Neural progenitor cell (in vitro differentiated cells): ENCODE measurements at regions not wholly inside any gene's neighbourhood (a gene's known extent, or its start where the extent isn't known, plus 50 kb on each side); places are given as distances from the start of the nearest gene placed in this dataset.

ENCODE experiments used
- DNase-seq: peaks from one replicate; pipeline ENCODE4 v3.0.0-alpha.2; 2016; ENCODE audit warnings: low spot score
- H2AFZ ChIP-seq: fragments of 200-600 bp; sonication (generic); replicated peaks from 2 replicates; pipeline ENCODE4 v1.6.1; 2016; ENCODE audit warnings: antibody characterized with exemption
- H3F3A ChIP-seq: fragments of 200-600 bp; sonication (generic); 2 replicates; pipeline ENCODE4 v1.6.1; 2016; ENCODE audit warnings: antibody characterized with exemption, low read depth
- H3K27ac ChIP-seq: fragments of 200-600 bp; sonication (generic); 2 replicates; pipeline ENCODE4 v1.5.1; 2016; ENCODE audit warnings: mild to moderate bottlenecking
- H3K27me3 ChIP-seq: fragments of 200-600 bp; sonication (generic); 2 replicates; pipeline ENCODE4 v1.6.1; 2016; ENCODE audit warnings: mild to moderate bottlenecking, moderate library complexity
- H3K36me3 ChIP-seq: fragments of 200-600 bp; sonication (generic); 2 replicates; pipeline ENCODE4 v1.5.1; 2016
- H3K4me1 ChIP-seq: fragments of 200-600 bp; sonication (generic); 2 replicates; pipeline ENCODE4 v1.6.1; 2016; ENCODE audit warnings: mixed run types
- H3K4me2 ChIP-seq: fragments of 200-600 bp; sonication (generic); 2 replicates; pipeline ENCODE4 v1.6.1; 2016
- H3K4me3 ChIP-seq: fragments of 200-600 bp; sonication (generic); 2 replicates; pipeline ENCODE4 v1.5.1; 2016
- H3K79me2 ChIP-seq: fragments of 200-600 bp; sonication (generic); 2 replicates; pipeline ENCODE4 v1.6.1; 2016; ENCODE audit warnings: low read depth
- H3K9ac ChIP-seq: fragments of 200-600 bp; sonication (generic); 2 replicates; pipeline ENCODE4 v1.6.1; 2016
- H3K9me3 ChIP-seq: fragments of 200-600 bp; sonication (generic); 2 replicates; pipeline ENCODE4 v1.5.1; 2016; ENCODE audit warnings: low read depth
- H4K20me1 ChIP-seq: fragments of 200-600 bp; sonication (generic); 2 replicates; pipeline ENCODE4 v1.6.1; 2016; ENCODE audit warnings: low read depth
- H3K27ac Mint-ChIP-seq: 3 replicates; pipeline ENCODE4 v1.8.0; 2021; ENCODE audit warnings: mixed read lengths
- H3K27me3 Mint-ChIP-seq: 2 replicates; pipeline ENCODE4 v1.8.0; 2022; ENCODE audit warnings: low read depth, mild to moderate bottlenecking, inconsistent platforms, moderate library complexity, mixed read lengths; ENCODE audit not compliant: insufficient read depth
- H3K36me3 Mint-ChIP-seq: 3 replicates; pipeline ENCODE4 v1.8.0; 2021; ENCODE audit warnings: mixed read lengths
- H3K4me1 Mint-ChIP-seq: 3 replicates; pipeline ENCODE4 v1.8.0; 2021; ENCODE audit warnings: mixed read lengths
- H3K4me3 Mint-ChIP-seq: 3 replicates; pipeline ENCODE4 v1.8.0; 2021; ENCODE audit warnings: mild to moderate bottlenecking, moderate library complexity, mixed read lengths
- H3K9me3 Mint-ChIP-seq: 3 replicates; pipeline ENCODE4 v1.8.0; 2020; ENCODE audit warnings: mixed read lengths
- CTCF ChIP-seq: fragments of 200-600 bp; sonication (generic); IDR thresholded peaks from 2 replicates; pipeline ENCODE4 v1.5.1; 2017; ENCODE audit warnings: antibody characterized with exemption, mild to moderate bottlenecking
- EZH2 ChIP-seq: fragments of 200-600 bp; sonication (generic); IDR thresholded peaks from 2 replicates; pipeline ENCODE4 v1.6.1; 2017; ENCODE audit warnings: antibody characterized with exemption, mild to moderate bottlenecking, moderate library complexity
- EZH2phosphoT487 ChIP-seq: fragments of 200-600 bp; sonication (generic); IDR thresholded peaks from 2 replicates; pipeline ENCODE4 v1.6.1; 2017; ENCODE audit warnings: antibody characterized with exemption

- H3K79me2 ChIP-seq, result no peaks in the 10 kb centered on the region
- Mint-ChIP-seq H3K4me3 (no peak overlapping the region), H3K27ac (no peak overlapping the region), H3K27me3 (no peaks in the 10 kb centered on the region), H3K4me1 (no peaks in the 10 kb centered on the region), H3K36me3 (no peaks in the 10 kb centered on the region), H3K9me3 (peaks cover 38% of the 10 kb centered on the region)
- H3K27me3 ChIP-seq, result no peaks in the 10 kb centered on the region
- no peak overlapping the region for H3K4me2 ChIP-seq
- H3K9ac ChIP-seq, result no peak overlapping the region
- DNase-seq, result no peak
- no peaks in the 10 kb centered on the region for H3K4me1 ChIP-seq
- no peak overlapping the region for H3K27ac ChIP-seq
- H3F3A ChIP-seq, result peaks cover 16% of the 10 kb centered on the region
- H3K36me3 ChIP-seq, result no peaks in the 10 kb centered on the region
- H3K4me3 ChIP-seq, result no peak overlapping the region
- H2AFZ ChIP-seq, result no peak overlapping the region
- TF ChIP-seq CTCF, result no peak
- no peak for TF ChIP-seq EZH2
- TF ChIP-seq EZH2phosphoT487, result no peak
- peaks cover 31% of the 10 kb centered on the region for H3K9me3 ChIP-seq
- no peaks in the 10 kb centered on the region for H4K20me1 ChIP-seq
Observed at GRCh38 chr11:50174189-50174588, 141.5 kb downstream of the OR4C45 start.

GRCh38 chr11:50174975-50175374, 142.3 kb downstream of the OR4C45 start:
- Mint-ChIP-seq H3K36me3 (no peaks in the 10 kb centered on the region), H3K4me1 (no peaks in the 10 kb centered on the region), H3K4me3 (no peak overlapping the region), H3K27me3 (no peaks in the 10 kb centered on the region), H3K27ac (no peak overlapping the region), H3K9me3 (peaks cover 30% of the 10 kb centered on the region)
- no peak overlapping the region for H2AFZ ChIP-seq
- no peak overlapping the region for H3K9ac ChIP-seq
- no peak overlapping the region for H3K27ac ChIP-seq
- peaks cover 31% of the 10 kb centered on the region for H3K9me3 ChIP-seq
- peaks cover 16% of the 10 kb centered on the region for H3F3A ChIP-seq
- no peak overlapping the region for H3K4me2 ChIP-seq
- DNase-seq, result no peak
- no peaks in the 10 kb centered on the region for H3K4me1 ChIP-seq
- H3K27me3 ChIP-seq, result no peaks in the 10 kb centered on the region
- H3K36me3 ChIP-seq, result no peaks in the 10 kb centered on the region
- no peaks in the 10 kb centered on the region for H4K20me1 ChIP-seq
- no peak overlapping the region for H3K4me3 ChIP-seq
- no peak for TF ChIP-seq EZH2
- TF ChIP-seq EZH2phosphoT487, result no peak
- no peak for TF ChIP-seq CTCF
- no peaks in the 10 kb centered on the region for H3K79me2 ChIP-seq

- H3K9ac ChIP-seq, result no peak overlapping the region
- H2AFZ ChIP-seq, result no peak overlapping the region
- H3K4me3 ChIP-seq, result no peak overlapping the region
- no peak for TF ChIP-seq CTCF
- TF ChIP-seq EZH2, result no peak
- no peak for TF ChIP-seq EZH2phosphoT487
- Mint-ChIP-seq H3K36me3 (no peaks in the 10 kb centered on the region), H3K9me3 (peaks cover 24% of the 10 kb centered on the region), H3K27ac (no peak overlapping the region), H3K4me1 (no peaks in the 10 kb centered on the region), H3K27me3 (no peaks in the 10 kb centered on the region), H3K4me3 (no peak overlapping the region)
- H3K9me3 ChIP-seq, result peaks cover 16% of the 10 kb centered on the region
- H3K79me2 ChIP-seq, result no peaks in the 10 kb centered on the region
- H3K27me3 ChIP-seq, result no peaks in the 10 kb centered on the region
- H3K36me3 ChIP-seq, result no peaks in the 10 kb centered on the region
- peaks cover 16% of the 10 kb centered on the region for H3F3A ChIP-seq
- no peak for DNase-seq
- no peaks in the 10 kb centered on the region for H4K20me1 ChIP-seq
- H3K4me2 ChIP-seq, result no peak overlapping the region
- no peak overlapping the region for H3K27ac ChIP-seq
- no peaks in the 10 kb centered on the region for H3K4me1 ChIP-seq
Observed at GRCh38 chr11:50178737-50179136, 146.1 kb downstream of the OR4C45 start.
